ENCODE measurements at regions not wholly inside any gene's neighbourhood (a gene's known extent, or its start where the extent isn't known, plus 50 kb on each side); places are given as distances from the start of the nearest gene placed in this dataset.

DNA sequence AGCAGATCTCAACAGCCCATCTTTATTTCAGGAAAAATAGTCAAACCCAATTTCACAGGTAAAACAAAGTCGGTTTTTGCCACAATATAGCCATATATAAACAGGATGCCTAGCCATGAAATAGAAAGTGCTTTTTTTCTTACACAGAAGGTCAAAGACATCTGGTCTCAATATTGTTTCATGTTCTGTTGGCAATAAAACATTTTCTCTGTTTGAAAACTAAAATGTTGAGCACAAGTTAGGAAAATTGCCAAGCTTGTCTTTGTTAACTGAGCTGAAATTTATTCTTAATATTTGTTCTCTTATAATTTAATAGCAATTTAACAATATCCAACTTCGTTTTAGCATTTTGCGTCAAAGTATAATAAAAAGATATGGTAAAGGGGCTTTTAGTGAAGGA is 673.4 kb downstream of the DTWD2 start:
- TF ChIP-seq POLR2A (IDR thresholded peaks at IDR 0.05; ENCODE audit: low read depth, low read length) = no peak
- TF ChIP-seq CTCF (IDR thresholded peaks at IDR 0.05; ENCODE audit: extremely low read depth in 1 of 2, insufficient read depth in 1 of 2, low read depth in 1 of 2, low read length in 2 of 2) = no peak
